ENCODE measurements at regions not wholly inside any gene's neighbourhood (a gene's known extent, or its start where the extent isn't known, plus 50 kb on each side); places are given as distances from the start of the nearest gene placed in this dataset.

DNA sequence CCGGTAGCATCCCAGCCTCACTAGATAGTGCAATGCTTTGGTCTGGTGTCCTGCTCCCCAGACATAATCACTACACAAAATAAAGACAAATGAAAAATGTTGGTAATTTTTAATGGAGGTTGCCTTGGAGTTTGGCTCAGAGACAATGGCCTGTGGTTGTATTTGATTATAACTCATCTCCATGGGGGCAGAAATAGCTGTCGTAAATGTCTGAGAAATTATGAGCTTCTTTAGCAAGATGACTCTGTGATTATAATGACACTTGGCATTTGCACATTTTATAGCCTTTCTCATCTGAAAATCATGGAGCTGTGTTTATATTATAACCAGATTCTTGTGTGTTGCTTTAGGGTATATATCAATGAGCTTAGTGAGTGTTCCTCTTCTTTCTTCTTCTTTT lies 1779.7 kb upstream of the CELF4 start:
- H3K4me1 ChIP-seq (ENCODE audit: control insufficient read depth in 2 of 2, insufficient read depth in 2 of 2, low read length in 2 of 2) = no peaks in the 10 kb centered on the region
- H3K9me3 ChIP-seq (ENCODE audit: control insufficient read depth in 2 of 2, low read length in 2 of 2) = no peaks in the 10 kb centered on the region
- H3K27me3 ChIP-seq (ENCODE audit: control insufficient read depth in 2 of 2, insufficient read depth in 2 of 2, low read length in 2 of 2) = no peaks in the 10 kb centered on the region
- H3K9ac ChIP-seq (ENCODE audit: low read depth in 1 of 2, low read length in 2 of 2) = no peak overlapping the region
- no peak overlapping the region for H3K27ac ChIP-seq (ENCODE audit: low read depth in 2 of 2, low read length in 2 of 2)
- H3K4me3 ChIP-seq (ENCODE audit: low read length in 2 of 2) = no peak overlapping the region
- H3K36me3 ChIP-seq (ENCODE audit: control insufficient read depth in 2 of 2, insufficient read depth in 2 of 2, low read length in 2 of 2) = no peaks in the 10 kb centered on the region

DNA sequence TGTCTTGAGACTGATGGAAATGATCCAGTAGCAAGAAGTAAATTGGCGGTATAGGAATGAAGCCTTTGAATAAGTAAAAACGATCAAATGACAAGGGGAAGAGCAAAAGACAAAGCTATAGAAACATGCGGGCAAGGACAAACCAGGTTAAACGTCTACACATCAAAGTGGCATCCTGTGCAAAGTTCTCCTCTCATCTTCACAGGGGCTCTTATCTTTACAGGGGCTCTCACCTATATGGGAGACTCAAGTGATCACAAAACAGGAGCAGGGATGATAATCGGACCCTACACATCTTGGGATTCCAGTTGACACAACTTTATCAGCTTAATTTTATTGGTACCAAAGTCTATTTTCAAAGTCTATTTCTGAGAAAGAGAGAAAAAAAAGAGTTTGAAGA lies 1778.9 kb upstream of the CELF4 start:
- H3K9ac ChIP-seq (ENCODE audit: low read depth in 1 of 2, low read length in 2 of 2) = no peak overlapping the region
- H3K4me1 ChIP-seq (ENCODE audit: control insufficient read depth in 2 of 2, insufficient read depth in 2 of 2, low read length in 2 of 2) = no peaks in the 10 kb centered on the region
- no peaks in the 10 kb centered on the region for H3K27me3 ChIP-seq (ENCODE audit: control insufficient read depth in 2 of 2, insufficient read depth in 2 of 2, low read length in 2 of 2)
- H3K9me3 ChIP-seq (ENCODE audit: control insufficient read depth in 2 of 2, low read length in 2 of 2) = no peaks in the 10 kb centered on the region
- no peak overlapping the region for H3K4me3 ChIP-seq (ENCODE audit: low read length in 2 of 2)
- H3K27ac ChIP-seq (ENCODE audit: low read depth in 2 of 2, low read length in 2 of 2) = no peak overlapping the region
- no peaks in the 10 kb centered on the region for H3K36me3 ChIP-seq (ENCODE audit: control insufficient read depth in 2 of 2, insufficient read depth in 2 of 2, low read length in 2 of 2)

DNA sequence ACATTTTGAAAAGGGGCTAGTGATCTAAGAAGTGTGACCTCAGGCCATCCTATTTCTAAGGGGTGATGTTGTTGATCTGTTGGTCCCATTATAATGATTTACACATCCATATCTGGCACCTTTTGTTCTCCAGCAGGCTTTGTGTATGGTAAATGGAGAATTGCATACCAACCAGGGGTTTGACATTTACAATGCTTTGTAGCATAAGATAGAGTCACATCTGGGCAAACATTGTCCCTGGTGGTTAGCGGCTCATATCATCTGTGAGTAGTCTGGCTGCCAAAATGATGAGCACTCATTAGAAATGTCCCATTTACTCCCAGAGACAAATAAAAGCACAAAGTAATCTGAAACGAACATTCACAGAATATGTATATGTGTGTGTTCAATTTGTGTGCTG lies 1775.5 kb upstream of the CELF4 start:
- no peak overlapping the region for H3K9ac ChIP-seq (ENCODE audit: low read depth in 1 of 2, low read length in 2 of 2)
- H3K36me3 ChIP-seq (ENCODE audit: control insufficient read depth in 2 of 2, insufficient read depth in 2 of 2, low read length in 2 of 2) = no peaks in the 10 kb centered on the region
- H3K4me1 ChIP-seq (ENCODE audit: control insufficient read depth in 2 of 2, insufficient read depth in 2 of 2, low read length in 2 of 2) = no peaks in the 10 kb centered on the region
- H3K27ac ChIP-seq (ENCODE audit: low read depth in 2 of 2, low read length in 2 of 2) = no peak overlapping the region
- H3K27me3 ChIP-seq (ENCODE audit: control insufficient read depth in 2 of 2, insufficient read depth in 2 of 2, low read length in 2 of 2) = no peaks in the 10 kb centered on the region
- no peaks in the 10 kb centered on the region for H3K9me3 ChIP-seq (ENCODE audit: control insufficient read depth in 2 of 2, low read length in 2 of 2)
- no peak overlapping the region for H3K4me3 ChIP-seq (ENCODE audit: low read length in 2 of 2)

DNA sequence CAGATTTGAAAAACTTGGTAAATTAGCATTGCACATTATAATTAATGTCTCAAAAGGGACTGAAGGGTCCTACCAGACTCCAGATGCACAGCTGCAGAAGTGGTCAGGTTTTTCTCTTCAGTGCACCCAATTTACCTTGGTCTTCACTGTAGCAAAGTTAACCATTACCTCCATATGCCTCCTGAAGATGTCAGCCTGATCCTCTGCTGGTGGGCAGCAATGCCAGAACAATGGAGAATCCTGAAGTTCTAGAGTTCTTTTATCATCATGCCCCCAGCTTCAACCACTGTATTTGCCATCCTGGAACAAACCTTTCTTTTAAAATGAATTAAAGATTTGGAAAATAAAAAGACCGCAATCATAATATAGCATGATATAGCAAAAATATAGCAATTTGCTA lies 1774.8 kb upstream of the CELF4 start:
- Histone ChIP-seq H3K27ac (ENCODE audit: low read depth in 2 of 2, low read length in 2 of 2) (no peak overlapping the region), H3K36me3 (ENCODE audit: control insufficient read depth in 2 of 2, insufficient read depth in 2 of 2, low read length in 2 of 2) (no peaks in the 10 kb centered on the region), H3K4me1 (ENCODE audit: control insufficient read depth in 2 of 2, insufficient read depth in 2 of 2, low read length in 2 of 2) (no peaks in the 10 kb centered on the region), H3K4me3 (ENCODE audit: low read length in 2 of 2) (no peak overlapping the region), H3K9ac (ENCODE audit: low read depth in 1 of 2, low read length in 2 of 2) (no peak overlapping the region), H3K27me3 (ENCODE audit: control insufficient read depth in 2 of 2, insufficient read depth in 2 of 2, low read length in 2 of 2) (no peaks in the 10 kb centered on the region), H3K9me3 (ENCODE audit: control insufficient read depth in 2 of 2, low read length in 2 of 2) (no peaks in the 10 kb centered on the region)

DNA sequence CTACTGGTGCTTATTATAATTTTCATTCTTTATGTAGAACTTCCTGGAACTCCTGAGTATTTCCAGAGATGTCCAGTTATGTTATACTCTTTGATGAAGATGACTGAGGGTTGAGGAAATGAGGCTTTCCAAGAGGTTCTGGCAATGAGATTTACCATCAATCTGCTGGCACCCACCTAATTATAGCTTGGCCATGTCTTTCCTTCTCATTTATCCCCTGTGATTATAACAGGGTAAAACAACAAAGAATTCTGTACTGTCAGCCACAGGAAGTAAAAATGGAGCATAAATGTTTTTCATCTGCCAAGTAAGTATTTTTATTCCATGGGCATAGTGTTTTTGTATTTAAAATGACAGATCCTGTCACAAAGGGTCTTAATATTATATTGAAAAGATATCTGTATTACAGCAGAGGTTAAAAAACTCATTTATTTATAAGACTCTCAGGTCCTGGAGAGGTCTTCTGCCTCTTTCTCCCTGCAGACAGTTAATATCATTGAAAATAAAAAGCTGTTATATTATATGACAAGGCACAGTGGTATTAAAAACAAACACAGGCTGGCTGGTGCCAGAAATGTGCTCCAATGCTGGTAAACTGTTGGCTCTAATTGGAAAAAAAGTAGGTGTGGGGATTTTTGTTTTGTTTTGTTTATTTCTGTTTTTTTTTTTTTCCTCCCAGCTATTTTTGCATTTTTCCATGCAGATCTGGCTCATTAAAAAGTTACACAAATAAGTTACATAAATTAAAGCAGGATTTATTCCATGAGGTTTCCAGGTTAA lies 1764.1 kb upstream of the CELF4 start:
- Histone ChIP-seq H3K4me1 (ENCODE audit: control insufficient read depth in 2 of 2, insufficient read depth in 2 of 2, low read length in 2 of 2) (no peaks in the 10 kb centered on the region), H3K27ac (ENCODE audit: low read depth in 2 of 2, low read length in 2 of 2) (no peak overlapping the region), H3K36me3 (ENCODE audit: control insufficient read depth in 2 of 2, insufficient read depth in 2 of 2, low read length in 2 of 2) (no peaks in the 10 kb centered on the region), H3K9ac (ENCODE audit: low read depth in 1 of 2, low read length in 2 of 2) (no peak overlapping the region), H3K27me3 (ENCODE audit: control insufficient read depth in 2 of 2, insufficient read depth in 2 of 2, low read length in 2 of 2) (no peaks in the 10 kb centered on the region), H3K9me3 (ENCODE audit: control insufficient read depth in 2 of 2, low read length in 2 of 2) (no peaks in the 10 kb centered on the region), H3K4me3 (ENCODE audit: low read length in 2 of 2) (no peak overlapping the region)

DNA sequence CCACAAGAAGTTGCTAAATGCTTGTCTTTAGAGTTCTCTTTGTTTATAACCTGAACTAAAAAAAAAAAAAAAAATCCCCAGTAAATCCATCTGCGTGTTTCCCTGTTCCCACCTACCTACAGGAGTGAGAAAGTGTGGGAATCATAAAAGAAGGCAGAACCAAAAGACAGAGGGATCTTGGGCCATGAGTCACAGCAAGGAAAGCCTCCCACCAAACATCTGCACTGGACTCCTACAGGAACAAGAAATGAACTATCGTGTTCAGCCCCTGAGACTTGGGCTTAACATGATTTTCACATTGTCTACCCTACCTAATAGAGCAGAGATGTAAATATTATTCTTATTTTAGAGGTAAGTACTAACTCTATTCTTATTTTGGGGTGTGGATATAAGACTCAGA lies 1761.2 kb upstream of the CELF4 start:
- no peak overlapping the region for H3K9ac ChIP-seq (ENCODE audit: low read depth in 1 of 2, low read length in 2 of 2)
- H3K27ac ChIP-seq (ENCODE audit: low read depth in 2 of 2, low read length in 2 of 2) = no peak overlapping the region
- H3K9me3 ChIP-seq (ENCODE audit: control insufficient read depth in 2 of 2, low read length in 2 of 2) = no peaks in the 10 kb centered on the region
- no peak overlapping the region for H3K4me3 ChIP-seq (ENCODE audit: low read length in 2 of 2)
- no peaks in the 10 kb centered on the region for H3K4me1 ChIP-seq (ENCODE audit: control insufficient read depth in 2 of 2, insufficient read depth in 2 of 2, low read length in 2 of 2)
- no peaks in the 10 kb centered on the region for H3K36me3 ChIP-seq (ENCODE audit: control insufficient read depth in 2 of 2, insufficient read depth in 2 of 2, low read length in 2 of 2)
- H3K27me3 ChIP-seq (ENCODE audit: control insufficient read depth in 2 of 2, insufficient read depth in 2 of 2, low read length in 2 of 2) = no peaks in the 10 kb centered on the region

DNA sequence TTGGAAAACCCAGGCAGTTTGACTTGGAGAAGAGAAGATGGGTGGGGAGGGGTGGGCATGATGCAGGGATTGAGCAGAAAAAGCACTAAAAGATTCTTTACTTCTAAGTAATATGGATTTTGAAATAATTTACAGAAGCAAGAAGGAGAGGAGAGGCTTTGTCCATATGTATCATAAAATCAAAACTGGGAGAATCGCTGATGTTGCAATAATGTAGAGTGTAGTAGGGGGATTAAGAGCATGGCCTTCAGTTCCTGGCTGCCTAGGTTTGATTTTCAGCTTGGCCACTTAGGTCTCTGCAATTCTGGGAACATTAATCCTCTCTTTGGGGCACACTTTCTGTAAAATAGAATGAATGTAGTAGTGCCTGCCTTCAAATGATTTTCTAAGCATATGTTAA lies 1760.4 kb upstream of the CELF4 start:
- H3K9me3 ChIP-seq (ENCODE audit: control insufficient read depth in 2 of 2, low read length in 2 of 2) = no peaks in the 10 kb centered on the region
- no peak overlapping the region for H3K27ac ChIP-seq (ENCODE audit: low read depth in 2 of 2, low read length in 2 of 2)
- H3K36me3 ChIP-seq (ENCODE audit: control insufficient read depth in 2 of 2, insufficient read depth in 2 of 2, low read length in 2 of 2) = no peaks in the 10 kb centered on the region
- H3K4me1 ChIP-seq (ENCODE audit: control insufficient read depth in 2 of 2, insufficient read depth in 2 of 2, low read length in 2 of 2) = no peaks in the 10 kb centered on the region
- H3K4me3 ChIP-seq (ENCODE audit: low read length in 2 of 2) = no peak overlapping the region
- no peaks in the 10 kb centered on the region for H3K27me3 ChIP-seq (ENCODE audit: control insufficient read depth in 2 of 2, insufficient read depth in 2 of 2, low read length in 2 of 2)
- no peak overlapping the region for H3K9ac ChIP-seq (ENCODE audit: low read depth in 1 of 2, low read length in 2 of 2)

DNA sequence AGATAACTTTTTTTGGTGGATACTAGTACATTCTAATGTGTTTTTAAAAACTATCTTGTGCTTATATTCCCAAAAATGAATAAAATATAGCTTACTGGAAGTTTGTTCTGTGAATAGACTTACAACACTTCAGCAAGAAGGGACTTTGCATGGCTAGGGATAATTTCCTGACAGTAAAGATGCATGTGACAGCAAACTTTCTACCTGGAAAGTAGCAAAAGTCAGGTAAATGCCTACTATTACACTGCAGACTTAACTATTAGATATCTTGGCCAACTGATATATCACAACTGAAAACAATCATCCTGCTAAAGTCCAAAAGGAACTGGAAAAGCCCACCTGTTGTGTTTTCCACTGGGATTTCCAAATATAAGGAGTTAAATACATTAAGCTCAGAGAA lies 1753.5 kb upstream of the CELF4 start:
- Histone ChIP-seq H3K4me3 (ENCODE audit: low read length in 2 of 2) (no peak overlapping the region), H3K27ac (ENCODE audit: low read depth in 2 of 2, low read length in 2 of 2) (no peak overlapping the region), H3K36me3 (ENCODE audit: control insufficient read depth in 2 of 2, insufficient read depth in 2 of 2, low read length in 2 of 2) (no peaks in the 10 kb centered on the region), H3K9me3 (ENCODE audit: control insufficient read depth in 2 of 2, low read length in 2 of 2) (no peaks in the 10 kb centered on the region), H3K9ac (ENCODE audit: low read depth in 1 of 2, low read length in 2 of 2) (no peak overlapping the region), H3K27me3 (ENCODE audit: control insufficient read depth in 2 of 2, insufficient read depth in 2 of 2, low read length in 2 of 2) (no peaks in the 10 kb centered on the region), H3K4me1 (ENCODE audit: control insufficient read depth in 2 of 2, insufficient read depth in 2 of 2, low read length in 2 of 2) (no peaks in the 10 kb centered on the region)

DNA sequence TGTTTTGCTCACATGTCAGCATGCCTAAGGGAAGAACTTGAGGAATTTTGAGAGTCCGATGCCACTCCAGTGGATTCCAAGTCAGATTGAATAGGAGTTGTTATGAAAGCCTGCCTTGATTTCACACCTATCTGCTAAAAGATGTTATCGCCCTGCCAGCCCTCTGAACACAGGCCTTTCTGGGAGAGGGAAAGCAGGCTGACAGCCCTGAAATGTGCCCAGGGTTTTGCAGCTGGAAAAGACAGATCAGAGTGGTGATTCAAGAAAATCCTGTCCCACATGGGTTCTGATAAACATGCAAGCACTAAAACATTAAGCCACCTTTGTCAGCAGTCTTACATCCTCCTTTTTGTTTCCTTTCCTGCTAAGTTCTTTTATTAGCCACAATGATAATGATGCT lies 1752.9 kb upstream of the CELF4 start:
- no peak overlapping the region for H3K9ac ChIP-seq (ENCODE audit: low read depth in 1 of 2, low read length in 2 of 2)
- H3K27ac ChIP-seq (ENCODE audit: low read depth in 2 of 2, low read length in 2 of 2) = no peak overlapping the region
- H3K4me3 ChIP-seq (ENCODE audit: low read length in 2 of 2) = no peak overlapping the region
- no peaks in the 10 kb centered on the region for H3K4me1 ChIP-seq (ENCODE audit: control insufficient read depth in 2 of 2, insufficient read depth in 2 of 2, low read length in 2 of 2)
- H3K27me3 ChIP-seq (ENCODE audit: control insufficient read depth in 2 of 2, insufficient read depth in 2 of 2, low read length in 2 of 2) = no peaks in the 10 kb centered on the region
- no peaks in the 10 kb centered on the region for H3K36me3 ChIP-seq (ENCODE audit: control insufficient read depth in 2 of 2, insufficient read depth in 2 of 2, low read length in 2 of 2)
- H3K9me3 ChIP-seq (ENCODE audit: control insufficient read depth in 2 of 2, low read length in 2 of 2) = no peaks in the 10 kb centered on the region

DNA sequence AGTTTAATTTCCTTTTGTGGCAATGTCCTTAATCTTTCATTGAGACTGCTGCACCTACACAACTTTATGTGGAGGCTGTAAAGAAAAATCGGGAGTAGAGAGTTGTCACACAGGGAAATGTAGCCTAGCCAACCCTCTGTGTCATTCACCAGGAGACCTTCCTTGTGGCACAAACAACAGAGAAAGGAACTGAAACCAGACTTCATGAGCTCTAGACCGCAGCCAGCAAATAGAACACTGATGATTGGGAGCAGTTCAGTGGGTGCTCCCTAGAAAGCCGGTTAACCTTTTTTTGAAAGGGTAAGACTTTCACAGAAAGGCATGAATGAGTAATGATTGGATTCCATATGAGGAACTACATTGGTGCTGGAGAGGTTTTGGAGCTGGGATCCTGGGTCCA lies 1752.4 kb upstream of the CELF4 start:
- no peak overlapping the region for H3K4me3 ChIP-seq (ENCODE audit: low read length in 2 of 2)
- H3K27me3 ChIP-seq (ENCODE audit: control insufficient read depth in 2 of 2, insufficient read depth in 2 of 2, low read length in 2 of 2) = no peaks in the 10 kb centered on the region
- H3K9ac ChIP-seq (ENCODE audit: low read depth in 1 of 2, low read length in 2 of 2) = no peak overlapping the region
- no peaks in the 10 kb centered on the region for H3K36me3 ChIP-seq (ENCODE audit: control insufficient read depth in 2 of 2, insufficient read depth in 2 of 2, low read length in 2 of 2)
- no peaks in the 10 kb centered on the region for H3K9me3 ChIP-seq (ENCODE audit: control insufficient read depth in 2 of 2, low read length in 2 of 2)
- no peak overlapping the region for H3K27ac ChIP-seq (ENCODE audit: low read depth in 2 of 2, low read length in 2 of 2)
- H3K4me1 ChIP-seq (ENCODE audit: control insufficient read depth in 2 of 2, insufficient read depth in 2 of 2, low read length in 2 of 2) = no peaks in the 10 kb centered on the region

DNA sequence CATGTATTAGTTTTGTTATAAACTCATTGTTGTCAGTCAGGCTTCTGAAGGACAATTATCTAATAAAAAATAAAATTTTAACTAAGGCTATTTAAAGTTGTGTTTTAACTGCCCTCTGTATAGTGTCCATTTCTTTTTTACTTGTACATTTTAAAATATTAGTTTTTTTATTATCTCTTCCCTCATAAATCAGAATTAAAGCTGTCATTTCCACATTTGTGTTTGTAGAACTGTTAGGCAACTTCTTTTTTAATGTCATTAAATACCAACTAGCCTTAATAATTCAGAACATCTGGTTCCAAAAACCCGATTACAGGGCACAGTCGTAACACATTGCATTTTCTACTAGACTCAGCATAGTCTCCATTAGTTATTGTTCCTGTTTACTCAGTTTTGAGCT lies 1749.0 kb upstream of the CELF4 start:
- Histone ChIP-seq H3K4me3 (ENCODE audit: low read length in 2 of 2) (no peak overlapping the region), H3K27me3 (ENCODE audit: control insufficient read depth in 2 of 2, insufficient read depth in 2 of 2, low read length in 2 of 2) (no peaks in the 10 kb centered on the region), H3K4me1 (ENCODE audit: control insufficient read depth in 2 of 2, insufficient read depth in 2 of 2, low read length in 2 of 2) (no peaks in the 10 kb centered on the region), H3K9ac (ENCODE audit: low read depth in 1 of 2, low read length in 2 of 2) (no peak overlapping the region), H3K9me3 (ENCODE audit: control insufficient read depth in 2 of 2, low read length in 2 of 2) (no peaks in the 10 kb centered on the region), H3K36me3 (ENCODE audit: control insufficient read depth in 2 of 2, insufficient read depth in 2 of 2, low read length in 2 of 2) (no peaks in the 10 kb centered on the region), H3K27ac (ENCODE audit: low read depth in 2 of 2, low read length in 2 of 2) (no peak overlapping the region)
